Endothelial cell of umbilical vein (primary cell): ENCODE measurements at regions not wholly inside any gene's neighbourhood (a gene's known extent, or its start where the extent isn't known, plus 50 kb on each side); places are given as distances from the start of the nearest gene placed in this dataset.

Source experiments
- BruUV-seq: library from RNA; stranded (reverse); fragments of 400-500 nt; replicated peaks from 2 replicates; lab custom pipeline; 2021; lab: Mats Ljungman, UMichigan
- CTCF ChIA-PET: fragments of 300-600, 350-600 bp; sonication (Branson Sonifier 250); formaldehyde crosslinking; loops from one replicate; lab custom pipeline; 2021; ENCODE audit warnings: antibody characterized with exemption, inconsistent platforms; lab: Charles Lee
- POLR2A ChIA-PET: fragments of 300-600, 350-600 bp; sonication (Branson Sonifier 250); formaldehyde crosslinking; loops from one replicate; lab custom pipeline; 2021; ENCODE audit warnings: antibody characterized with exemption, inconsistent platforms; lab: Charles Lee
- DNase-seq: peaks from one replicate; pipeline ENCODE4 v3.0.0-alpha.2; 2011; ENCODE audit warnings: low read depth, low spot score
- FAIRE-seq: peaks from 2 replicates; lab custom pipeline; 2011; peaks lifted over from hg19 to GRCh38; lab: Jason Lieb, UNC
- H2AFZ ChIP-seq: 2 replicates; pipeline ENCODE4 v1.6.0; 2012; ENCODE audit warnings: low read depth, low read length, control low read depth, inconsistent platforms
- H3K27ac ChIP-seq: 2 replicates; pipeline ENCODE4 v1.5.1; 2011; ENCODE audit warnings: low read depth, mild to moderate bottlenecking, control low read depth, low read length, moderate library complexity; ENCODE audit not compliant: insufficient read depth
- H3K27me3 ChIP-seq, 2 experiments: 2 replicates each; pipeline versions ENCODE4 v1.6.0 to v1.6.1; 2011; ENCODE audit warnings: low read length in 2 of 2, mixed read lengths in 1 of 2; ENCODE audit not compliant: control insufficient read depth in 2 of 2, insufficient read depth in 2 of 2
- H3K36me3 ChIP-seq, 2 experiments: 2 replicates in 1 of 2; 3 replicates in 1 of 2; pipeline ENCODE4 v1.5.1; 2011; ENCODE audit warnings: low read length in 2 of 2, mild to moderate bottlenecking in 1 of 2, moderate library complexity in 1 of 2; ENCODE audit not compliant: control insufficient read depth in 2 of 2, insufficient read depth in 2 of 2; ENCODE audit errors: extremely low read depth in 1 of 2
- H3K4me1 ChIP-seq: 3 replicates; pipeline ENCODE4 v1.5.1; 2011; ENCODE audit warnings: mild to moderate bottlenecking, low read length; ENCODE audit not compliant: control insufficient read depth, insufficient read depth; ENCODE audit errors: extremely low read depth
- H3K4me2 ChIP-seq: 2 replicates; pipeline ENCODE4 v1.6.1; 2011; ENCODE audit warnings: low read length, control low read depth, mixed read lengths; ENCODE audit not compliant: insufficient read depth
- H3K4me3 ChIP-seq, 3 experiments: fragments of 200-600 bp in 1 of 3; sonication (generic), shearing (Covaris generic) in 1 of 3; replicated peaks in 1 of 3; 2 replicates each; pipeline ENCODE4 v1.5.1; 2011 to 2016; ENCODE audit warnings: control low read depth in 3 of 3, low read length in 3 of 3, mild to moderate bottlenecking in 2 of 3, inconsistent platforms in 1 of 3, low read depth in 1 of 3, moderate library complexity in 1 of 3; ENCODE audit not compliant: insufficient read depth in 1 of 3
- H3K79me2 ChIP-seq: 2 replicates; pipeline ENCODE4 v1.6.0; 2012; ENCODE audit warnings: low read length, inconsistent platforms; ENCODE audit not compliant: control insufficient read depth, insufficient read depth
- H3K9ac ChIP-seq: replicated peaks from 2 replicates; pipeline ENCODE3; 2011; ENCODE audit warnings: low read length, control low read depth; ENCODE audit not compliant: insufficient read depth; ENCODE audit errors: extremely low read depth
- H3K9me1 ChIP-seq: replicated peaks from 3 replicates; pipeline ENCODE4 v1.6.0; 2011; ENCODE audit warnings: mild to moderate bottlenecking, low read length; ENCODE audit not compliant: control insufficient read depth, insufficient read depth; ENCODE audit errors: extremely low read depth
- H3K9me3 ChIP-seq: replicated peaks from 2 replicates; pipeline ENCODE4 v1.5.1; 2012; ENCODE audit warnings: low read length, inconsistent platforms; ENCODE audit not compliant: control insufficient read depth, insufficient read depth
- H4K20me1 ChIP-seq: replicated peaks from 2 replicates; pipeline ENCODE3; 2011; ENCODE audit warnings: mild to moderate bottlenecking, low read length; ENCODE audit not compliant: control insufficient read depth, insufficient read depth; ENCODE audit errors: extremely low read depth
- EZH2 ChIP-seq: IDR thresholded peaks from 2 replicates; pipeline ENCODE4 v1.6.1; 2012; ENCODE audit warnings: borderline replicate concordance, low read depth, mild to moderate bottlenecking, moderate library complexity, low read length, inconsistent platforms; ENCODE audit not compliant: severe bottlenecking
- FOS ChIP-seq: IDR thresholded peaks from 2 replicates; pipeline ENCODE4 v1.6.1; 2011; ENCODE audit warnings: mild to moderate bottlenecking, low read length, moderate library complexity, borderline replicate concordance; ENCODE audit not compliant: insufficient read depth
- GATA2 ChIP-seq: IDR thresholded peaks from 2 replicates; pipeline ENCODE4 v1.7.0; 2011; ENCODE audit warnings: low read depth, mild to moderate bottlenecking, moderate library complexity, mixed read lengths, low read length; ENCODE audit not compliant: insufficient read length, insufficient read depth
- JUN ChIP-seq: IDR thresholded peaks from 2 replicates; pipeline ENCODE4 v1.6.1; 2011; ENCODE audit warnings: borderline replicate concordance, low read depth; ENCODE audit not compliant: insufficient read length, insufficient read depth
- MYC ChIP-seq: IDR thresholded peaks from one replicate; pipeline ENCODE4 v1.6.1; 2011; ENCODE audit warnings: mild to moderate bottlenecking, low read depth, low read length
- POLR2A ChIP-seq: IDR thresholded peaks from 2 replicates; pipeline ENCODE4 v1.6.1; 2012; ENCODE audit warnings: low read depth, mild to moderate bottlenecking, control low read depth, low read length
- POLR2AphosphoS5 ChIP-seq: IDR thresholded peaks from 2 replicates; pipeline ENCODE4 v1.6.1; 2012; ENCODE audit warnings: low read depth, mild to moderate bottlenecking, control low read depth, low read length, moderate library complexity; ENCODE audit not compliant: insufficient read depth
- dilution Hi-C: fragments of 300-500 bp; cut with MboI; formaldehyde crosslinking; loops from one replicate; pipeline ENCODE4 v1.15.0; 2019; ENCODE audit warnings: low sequenced_read_pairs; ENCODE audit not compliant: extremely low pct_ligation_motif_present
- intact Hi-C: fragments of 100-400 bp; cut with micrococcal nuclease; formaldehyde crosslinking; loops from one replicate; pipeline ENCODE4 v1.10.0; 2022
- TF ChIP-seq, protein P1 (sequence below), 2 donors: IDR thresholded peaks; 1 replicate in 1 of 2; 2 replicates in 1 of 2; pipeline ENCODE4 v1.5.1; 2011; ENCODE audit warnings: low read length in 2 of 2, mild to moderate bottlenecking in 2 of 2, moderate library complexity in 2 of 2, control low read depth in 1 of 2, inconsistent platforms in 1 of 2, low read depth in 1 of 2; ENCODE audit not compliant: insufficient read depth in 1 of 2; ENCODE audit errors: extremely low read depth in 1 of 2
- TF ChIP-seq, protein P2 (sequence below): IDR thresholded peaks from 2 replicates; pipeline ENCODE4 v1.6.1; 2011; ENCODE audit not compliant: insufficient read depth, insufficient read length

DNA sequence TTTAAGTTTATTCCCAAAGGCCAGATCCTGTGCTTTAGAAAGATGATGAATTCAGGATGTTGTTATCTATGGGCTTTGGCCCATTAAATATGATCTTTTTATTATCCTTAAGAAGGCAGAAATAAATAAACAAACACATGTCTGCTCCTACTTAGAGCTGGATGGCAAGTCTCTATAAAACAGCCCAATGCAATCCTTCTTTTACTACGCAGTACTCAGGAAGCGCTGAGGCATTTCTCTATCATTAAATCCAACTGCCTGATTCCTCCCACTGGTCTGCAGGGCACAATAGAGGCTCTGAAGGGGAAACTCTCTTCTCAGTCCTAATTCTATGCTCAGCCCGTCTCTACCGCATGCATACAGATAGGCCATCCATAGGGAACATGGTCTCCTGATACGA, 144.5 kb upstream of the TMEM72 start:
- POLR2A ChIA-PET = no interaction called here
- Histone ChIP-seq H3K79me2 (no peaks in the 10 kb centered on the region), H3K9me3 (no peaks in the 10 kb centered on the region), H3K4me2 (no peak overlapping the region), H2AFZ (no peak overlapping the region), H3K4me3 (no peak overlapping the region), H3K27me3 (peaks cover 0 to 2% of the 10 kb centered on the region in 2 experiments), H3K27ac (no peak overlapping the region), H3K36me3 (no peaks in the 10 kb centered on the region), H3K9me1 (no peaks in the 10 kb centered on the region), H4K20me1 (no peaks in the 10 kb centered on the region), H3K4me1 (no peaks in the 10 kb centered on the region), H3K9ac (no peak overlapping the region)
- intact Hi-C loops (no loop called here), dilution Hi-C loops (no loop called here)
- FAIRE-seq = no peak
- DNase-seq = no peak
- no peak for TF ChIP-seq JUN
- no peak for TF ChIP-seq FOS
- TF ChIP-seq POLR2AphosphoS5 = no peak
- no peak for TF ChIP-seq GATA2
- no peak for TF ChIP-seq MYC
- TF ChIP-seq, protein P1, sequence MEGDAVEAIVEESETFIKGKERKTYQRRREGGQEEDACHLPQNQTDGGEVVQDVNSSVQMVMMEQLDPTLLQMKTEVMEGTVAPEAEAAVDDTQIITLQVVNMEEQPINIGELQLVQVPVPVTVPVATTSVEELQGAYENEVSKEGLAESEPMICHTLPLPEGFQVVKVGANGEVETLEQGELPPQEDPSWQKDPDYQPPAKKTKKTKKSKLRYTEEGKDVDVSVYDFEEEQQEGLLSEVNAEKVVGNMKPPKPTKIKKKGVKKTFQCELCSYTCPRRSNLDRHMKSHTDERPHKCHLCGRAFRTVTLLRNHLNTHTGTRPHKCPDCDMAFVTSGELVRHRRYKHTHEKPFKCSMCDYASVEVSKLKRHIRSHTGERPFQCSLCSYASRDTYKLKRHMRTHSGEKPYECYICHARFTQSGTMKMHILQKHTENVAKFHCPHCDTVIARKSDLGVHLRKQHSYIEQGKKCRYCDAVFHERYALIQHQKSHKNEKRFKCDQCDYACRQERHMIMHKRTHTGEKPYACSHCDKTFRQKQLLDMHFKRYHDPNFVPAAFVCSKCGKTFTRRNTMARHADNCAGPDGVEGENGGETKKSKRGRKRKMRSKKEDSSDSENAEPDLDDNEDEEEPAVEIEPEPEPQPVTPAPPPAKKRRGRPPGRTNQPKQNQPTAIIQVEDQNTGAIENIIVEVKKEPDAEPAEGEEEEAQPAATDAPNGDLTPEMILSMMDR (IDR thresholded peaks at IDR 0.05; ENCODE audit: extremely low read depth in 1 of 2, insufficient read depth in 1 of 2, low read depth in 1 of 2, low read length in 2 of 2) = no peak
- no peak for TF ChIP-seq EZH2
- no peak for TF ChIP-seq POLR2A
- TF ChIP-seq, protein P2, sequence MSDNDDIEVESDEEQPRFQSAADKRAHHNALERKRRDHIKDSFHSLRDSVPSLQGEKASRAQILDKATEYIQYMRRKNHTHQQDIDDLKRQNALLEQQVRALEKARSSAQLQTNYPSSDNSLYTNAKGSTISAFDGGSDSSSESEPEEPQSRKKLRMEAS = no peak
- CTCF ChIA-PET = no interaction called here
- no TSS peak for BruUV-seq
